Middle frontal gyrus (tissue), 1 donor: ENCODE measurements at regions not wholly inside any gene's neighbourhood (a gene's known extent, or its start where the extent isn't known, plus 50 kb on each side); places are given as distances from the start of the nearest gene placed in this dataset.

Experiments
- DNase-seq: peaks from one replicate; pipeline ENCODE4 v3.0.0-alpha.2; 2015; ENCODE audit warnings: low spot score; ENCODE audit errors: extremely low spot score

GRCh38 chr11:80565231-80565630, 1124.4 kb upstream of the TENM4 start:
- no peak for DNase-seq

GRCh38 chr11:80562523-80563125, 1121.8 kb upstream of the TENM4 start:
- DNase-seq = no peak

- DNase-seq = no peak
Observed at GRCh38 chr11:80559942-80560341, 1119.1 kb upstream of the TENM4 start.

GRCh38 chr11:80553565-80553964, 1112.7 kb upstream of the TENM4 start:
- no peak for DNase-seq

GRCh38 chr11:80542704-80543103, 1101.9 kb upstream of the TENM4 start:
- DNase-seq = no peak

- no peak for DNase-seq
Observed at GRCh38 chr11:80538040-80538439, 1097.2 kb upstream of the TENM4 start.

- DNase-seq = no peak
Observed at GRCh38 chr11:80533463-80533862, 1092.6 kb upstream of the TENM4 start.

GRCh38 chr11:80532633-80533232, 1091.9 kb upstream of the TENM4 start:
- no peak for DNase-seq

GRCh38 chr11:80529726-80530125, 1088.9 kb upstream of the TENM4 start:
- DNase-seq = no peak

- DNase-seq = no peak
Observed at GRCh38 chr11:80525663-80526405, 1085.0 kb upstream of the TENM4 start.

- no peak for DNase-seq
Observed at GRCh38 chr11:80524349-80524748, 1083.5 kb upstream of the TENM4 start.

GRCh38 chr11:80523057-80523456, 1082.2 kb upstream of the TENM4 start:
- no peak for DNase-seq

- DNase-seq = no peak
Observed at GRCh38 chr11:80521592-80521991, 1080.8 kb upstream of the TENM4 start.

- DNase-seq = no peak
Observed at GRCh38 chr11:80520507-80520887, 1079.7 kb upstream of the TENM4 start.

GRCh38 chr11:80519596-80520506, 1079.0 kb upstream of the TENM4 start:
- DNase-seq = no peak

GRCh38 chr11:80517701-80518100, 1076.9 kb upstream of the TENM4 start:
- DNase-seq = no peak

GRCh38 chr11:80515097-80515496, 1074.3 kb upstream of the TENM4 start:
- DNase-seq = no peak

- DNase-seq = no peak
Observed at GRCh38 chr11:80512491-80512890, 1071.7 kb upstream of the TENM4 start.

- no peak for DNase-seq
Observed at GRCh38 chr11:80505771-80506170, 1064.9 kb upstream of the TENM4 start.

- DNase-seq = no peak
Observed at GRCh38 chr11:80503990-80504389, 1063.2 kb upstream of the TENM4 start.

GRCh38 chr11:80502511-80502910, 1061.7 kb upstream of the TENM4 start:
- DNase-seq = no peak

GRCh38 chr11:80495116-80495515, 1054.3 kb upstream of the TENM4 start:
- DNase-seq = no peak
